Astrocyte of the cerebellum (primary cell): ENCODE measurements at regions not wholly inside any gene's neighbourhood (a gene's known extent, or its start where the extent isn't known, plus 50 kb on each side); places are given as distances from the start of the nearest gene placed in this dataset.

Source experiments
- DNase-seq: peaks from one replicate; pipeline ENCODE4 v3.0.0-alpha.2; 2011; ENCODE audit warnings: low read depth
- H3K4me3 ChIP-seq: 2 replicates; pipeline ENCODE4 v1.5.1; 2011; ENCODE audit warnings: mild to moderate bottlenecking, low read depth, low read length, moderate library complexity
- CTCF ChIP-seq: IDR thresholded peaks from 2 replicates; pipeline ENCODE4 v1.5.1; 2012; ENCODE audit warnings: low read length, low read depth, moderate library complexity, mild to moderate bottlenecking; ENCODE audit errors: missing control alignments
- in situ Hi-C: cut with HindIII; loops from 2 replicates; pipeline ENCODE4 v1.10.0; 2017; ENCODE audit warnings: low sequenced_read_pairs

- DNase-seq = no peak
- TF ChIP-seq CTCF = no peak
- H3K4me3 ChIP-seq = no peak overlapping the region
- in situ Hi-C loops = no loop called here
These were observed 74.2 kb upstream of the TLR3 start for GRCh38 chr4:185994750-185995149.

- in situ Hi-C loops = no loop called here
- H3K4me3 ChIP-seq = no peak overlapping the region
These were observed 73.3 kb upstream of the TLR3 start for GRCh38 chr4:185995665-185996064.

GRCh38 chr4:185997296-185997695, 71.7 kb upstream of the TLR3 start:
- in situ Hi-C loops = no loop called here
- no peak overlapping the region for H3K4me3 ChIP-seq
- TF ChIP-seq CTCF = no peak
- DNase-seq = no peak

More at GRCh38 chr4:185995665-185996064, 73.3 kb upstream of the TLR3 start:
- no peak for DNase-seq
- no peak for TF ChIP-seq CTCF

- no peak overlapping the region for H3K4me3 ChIP-seq
- DNase-seq = peak; percentile 9
- in situ Hi-C loops = no loop called here
- no peak for TF ChIP-seq CTCF
These were observed 70.2 kb upstream of the TLR3 start for GRCh38 chr4:185998791-185999190.

GRCh38 chr4:185999207-185999606, 69.7 kb upstream of the TLR3 start:
- no peak for DNase-seq
- in situ Hi-C loops = no loop called here

GRCh38 chr4:186002853-186003252, 66.1 kb upstream of the TLR3 start:
- H3K4me3 ChIP-seq = no peak overlapping the region
- no peak for TF ChIP-seq CTCF
- DNase-seq = no peak
- in situ Hi-C loops = no loop called here

More at GRCh38 chr4:185999207-185999606, 69.7 kb upstream of the TLR3 start:
- no peak for TF ChIP-seq CTCF
- no peak overlapping the region for H3K4me3 ChIP-seq

GRCh38 chr4:186003746-186004145, 65.2 kb upstream of the TLR3 start:
- in situ Hi-C loops = no loop called here

More at GRCh38 chr4:186003746-186004145, 65.2 kb upstream of the TLR3 start:
- no peak for DNase-seq
- H3K4me3 ChIP-seq = no peak overlapping the region
- no peak for TF ChIP-seq CTCF
